ENCODE measurements at regions not wholly inside any gene's neighbourhood (a gene's known extent, or its start where the extent isn't known, plus 50 kb on each side); places are given as distances from the start of the nearest gene placed in this dataset.

GRCh38 chr7:111653846-111654245 lies 91.6 kb upstream of the IMMP2L start:
- TF ChIP-seq CTCF (IDR thresholded peaks at IDR 0.05), result no peak
- TF ChIP-seq POLR2AphosphoS5 (IDR thresholded peaks at IDR 0.05), result no peak
- TF ChIP-seq EP300 (IDR thresholded peaks at IDR 0.05), result no peak

All from sigmoid colon (tissue), 4 donors.